NCI-H82 treated with DMSO at 0.1 percent for 48 hours (cell line): ENCODE measurements at regions not wholly inside any gene's neighbourhood (a gene's known extent, or its start where the extent isn't known, plus 50 kb on each side); places are given as distances from the start of the nearest gene placed in this dataset.
A peak's percentile ranks its signal among the peaks of the same experiment; 100 is the strongest.

ENCODE experiments used
- DNase-seq: peaks from one replicate; lab custom pipeline; 2025; ENCODE audit not compliant: unreplicated experiment; lab: John Stamatoyannopoulos, UW

DNA sequence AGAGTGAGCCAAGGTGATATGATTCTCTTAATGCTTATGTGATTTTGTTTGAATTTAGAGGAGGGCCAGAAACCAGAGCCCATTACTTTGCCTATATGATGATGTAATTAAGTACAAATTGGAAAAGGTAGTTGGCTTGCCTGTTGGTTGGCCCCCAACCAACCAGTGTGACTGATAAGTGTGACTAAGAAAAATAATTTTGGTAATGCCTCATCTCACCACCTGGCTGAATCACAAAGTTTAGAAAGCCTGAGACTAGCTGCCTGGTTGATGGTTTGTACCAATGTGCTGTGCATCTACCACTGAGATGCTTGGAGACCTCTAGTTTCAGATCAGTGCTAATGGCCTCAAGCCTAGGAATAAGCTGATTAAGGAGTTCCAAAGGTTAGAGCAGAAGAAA is 338.7 kb downstream of the CDH2 start:
- DNase-seq = peak; percentile 35

DNA sequence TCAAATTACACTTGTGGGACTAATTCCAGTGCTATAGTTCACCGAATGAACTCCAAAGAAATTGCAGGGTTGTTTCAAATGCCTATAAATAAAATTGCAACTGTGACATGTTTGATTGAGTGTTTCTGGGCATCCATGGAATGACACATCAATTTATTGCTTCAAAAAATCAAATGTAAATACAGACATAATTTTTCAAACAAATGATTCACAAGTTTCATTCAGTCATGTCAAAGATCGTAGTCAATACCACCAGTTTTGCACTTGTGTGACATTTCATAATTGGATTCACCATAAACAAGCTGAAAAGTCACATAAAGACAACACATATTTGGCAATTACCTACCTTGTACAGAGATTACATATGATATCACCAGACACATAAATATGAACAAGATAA is 350.8 kb downstream of the CDH2 start:
- DNase-seq = no peak

DNA sequence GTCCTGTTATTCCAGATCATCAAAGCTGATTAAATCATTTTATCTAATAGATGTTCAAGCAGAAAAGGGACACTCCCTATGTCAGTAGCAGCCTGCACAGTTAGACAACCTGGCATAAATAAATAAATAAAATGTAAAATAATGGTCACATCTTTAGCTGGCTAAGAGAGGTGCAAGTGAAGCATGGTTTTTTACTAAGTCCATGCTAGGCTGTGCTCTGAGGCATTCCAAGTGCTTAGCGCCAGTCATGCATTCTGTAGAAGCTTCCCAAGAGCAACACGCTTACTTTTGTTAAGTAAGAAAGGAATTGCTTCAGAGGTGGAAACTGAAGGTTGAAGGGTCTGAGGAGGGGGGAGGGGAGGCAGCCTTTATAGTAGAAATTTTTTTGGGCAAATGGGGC is 351.2 kb downstream of the CDH2 start:
- no peak for DNase-seq

DNA sequence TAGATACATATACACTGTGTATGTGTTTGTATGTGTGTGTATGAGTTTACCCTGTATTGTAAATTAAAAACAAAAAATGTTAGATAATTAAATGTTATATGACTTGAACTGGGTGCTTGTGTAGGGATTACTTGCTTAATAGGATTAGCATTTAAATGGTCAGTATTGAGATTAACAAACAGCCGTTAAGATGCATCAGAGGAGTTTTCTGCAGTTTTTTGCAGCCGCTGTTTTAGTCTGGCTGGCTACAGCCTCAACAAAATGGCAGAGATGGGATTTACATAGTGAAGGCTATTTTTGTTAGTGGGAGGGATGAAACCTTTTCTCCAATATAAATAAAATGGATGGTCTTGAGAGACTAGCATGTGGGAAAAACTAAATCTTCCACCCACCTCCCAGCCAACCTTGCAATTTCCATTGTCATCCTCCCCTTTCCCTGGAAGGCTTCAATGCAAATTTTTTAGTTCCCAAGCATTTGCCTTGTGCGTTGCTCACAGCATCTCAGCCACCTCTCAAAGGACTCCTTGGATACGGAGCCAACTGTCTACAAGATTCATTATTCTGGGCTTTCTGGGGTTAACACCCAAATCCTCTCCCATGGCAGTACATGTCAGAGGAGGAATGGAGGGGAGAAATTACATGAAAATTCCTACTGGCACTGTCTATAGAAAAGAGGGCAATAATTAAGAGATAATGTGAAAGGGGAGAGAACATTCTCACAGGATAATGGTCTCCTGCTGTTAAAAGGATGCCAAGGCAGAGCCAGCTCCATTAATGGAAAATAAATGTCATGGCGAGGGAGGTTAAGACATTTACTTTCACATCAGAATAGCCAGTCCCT is 351.9 kb downstream of the CDH2 start:
- DNase-seq = peak; percentile 47

DNA sequence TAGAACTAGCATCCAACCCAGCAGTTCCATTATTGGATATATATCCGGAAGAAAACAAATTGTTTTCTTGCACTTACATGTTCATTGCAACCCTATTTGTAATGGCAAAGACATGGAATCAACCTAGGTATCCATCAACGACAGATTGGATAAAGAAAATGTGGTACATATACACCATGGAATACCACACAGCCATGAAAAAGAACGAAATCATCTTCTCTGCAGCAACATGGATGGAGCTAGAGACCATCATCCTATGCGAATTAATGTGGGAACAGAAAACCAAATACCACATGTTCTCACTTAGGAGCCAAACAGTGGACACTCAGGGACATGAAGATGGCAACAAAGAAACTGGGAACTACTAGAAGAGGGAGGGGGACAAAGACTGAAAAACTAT is 352.7 kb downstream of the CDH2 start:
- no peak for DNase-seq

DNA sequence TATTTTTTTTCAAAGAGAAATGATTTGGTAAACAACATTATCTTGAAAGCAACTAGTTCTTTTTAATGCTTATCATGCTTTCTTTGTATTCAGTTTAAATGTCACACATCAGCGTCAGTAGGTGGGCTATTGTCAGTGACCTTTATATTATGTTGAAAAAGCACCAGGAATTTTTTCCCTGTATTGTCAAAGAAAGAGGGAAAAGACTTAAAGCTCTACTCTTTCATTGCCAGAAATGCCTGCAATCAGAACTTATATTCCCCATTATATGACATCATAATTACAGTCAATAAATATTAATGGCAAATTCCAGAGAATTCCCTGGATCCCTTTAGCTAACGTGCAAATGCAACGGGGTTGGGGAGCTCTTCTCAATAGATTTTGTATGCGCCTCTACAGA is 353.9 kb downstream of the CDH2 start:
- DNase-seq = no peak

DNA sequence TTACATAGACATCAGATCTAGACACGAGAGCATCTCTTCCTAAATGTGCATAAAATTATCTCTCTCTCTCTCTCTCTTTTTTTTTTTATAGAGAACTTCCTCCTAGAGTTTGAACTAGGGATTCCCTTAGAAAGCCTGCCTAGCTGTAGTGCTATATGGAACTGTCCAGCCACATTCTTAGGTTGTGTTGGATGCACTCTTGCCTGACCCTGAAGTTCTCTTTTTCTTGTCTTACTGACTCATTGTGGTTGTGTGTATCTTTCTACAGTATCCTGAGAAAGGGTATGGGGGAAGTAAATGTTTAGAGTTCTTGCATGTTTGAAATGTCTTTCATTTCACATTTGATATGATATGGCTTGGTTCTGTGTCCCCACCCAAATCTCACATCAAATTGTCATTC is 368.2 kb downstream of the CDH2 start:
- DNase-seq = no peak

DNA sequence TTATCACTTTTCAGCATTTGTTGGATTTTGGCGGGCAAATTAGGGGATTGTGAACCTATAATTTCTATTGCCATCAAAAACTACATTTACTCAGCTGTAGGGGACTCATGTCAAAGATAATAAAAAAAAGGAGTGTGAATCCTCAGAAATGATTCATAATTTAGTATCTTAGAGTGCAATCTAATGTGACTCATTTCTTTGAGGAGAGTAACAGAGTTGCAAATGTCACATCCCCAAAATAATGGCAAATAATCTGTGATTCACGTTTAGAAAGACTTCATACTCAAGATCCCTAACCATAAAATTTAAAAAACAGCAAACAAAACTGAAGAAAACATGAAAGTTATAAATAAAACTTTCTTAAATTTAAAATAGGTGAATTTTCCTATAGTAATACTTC is 373.0 kb downstream of the CDH2 start:
- DNase-seq = no peak

DNA sequence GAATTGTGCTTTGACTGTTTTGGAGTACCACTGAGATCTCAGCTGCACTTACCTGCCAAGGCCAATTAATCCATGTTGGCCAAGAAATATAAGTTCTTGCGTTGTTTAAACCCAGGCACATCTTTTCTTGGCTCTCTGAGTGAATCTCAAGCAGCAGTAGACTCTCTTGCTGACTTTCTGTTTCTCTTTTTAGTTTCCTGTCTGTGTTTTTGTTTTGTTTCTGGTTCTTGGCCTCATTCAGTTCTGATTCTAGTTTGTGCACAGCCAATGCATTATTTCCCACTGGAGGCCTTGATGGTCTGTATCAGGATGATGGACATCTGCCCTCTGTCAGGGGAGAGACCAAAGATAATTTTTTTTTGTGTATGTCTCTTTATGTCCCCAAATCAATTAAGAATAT is 379.4 kb downstream of the CDH2 start:
- no peak for DNase-seq

DNA sequence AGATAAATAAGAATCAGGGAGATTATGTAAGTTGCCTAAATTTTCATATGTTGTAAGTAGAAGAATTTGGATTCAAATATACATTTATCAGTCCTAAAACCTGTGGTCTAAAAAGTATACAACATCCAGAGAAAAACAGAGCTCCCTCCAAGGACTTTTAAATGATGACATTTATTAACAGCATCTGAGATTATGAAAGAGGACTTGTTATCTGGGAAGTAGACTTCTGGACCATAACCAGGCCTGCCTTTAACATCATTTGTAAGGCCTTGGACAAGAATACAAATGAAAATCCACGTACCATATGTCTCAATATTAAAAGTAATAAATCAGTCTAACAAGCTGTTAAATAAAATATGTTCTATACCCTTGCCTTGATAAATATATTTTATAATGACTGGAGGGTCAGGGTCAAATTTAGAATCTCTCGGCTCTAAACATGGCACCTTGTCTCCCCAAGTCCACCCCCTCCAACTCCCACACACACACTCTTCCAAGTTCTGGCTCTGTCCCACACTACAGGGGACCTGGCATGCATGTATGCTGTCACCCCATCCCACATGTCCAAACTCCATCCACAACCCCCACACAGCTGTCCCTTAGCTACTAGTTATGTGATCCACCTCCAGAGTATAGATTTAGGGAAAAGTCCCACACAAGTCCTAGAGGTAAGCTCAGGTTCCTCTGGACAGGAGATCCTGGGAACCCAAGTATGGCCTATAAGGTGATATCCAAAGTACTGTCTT is 382.6 kb downstream of the CDH2 start:
- no peak for DNase-seq

DNA sequence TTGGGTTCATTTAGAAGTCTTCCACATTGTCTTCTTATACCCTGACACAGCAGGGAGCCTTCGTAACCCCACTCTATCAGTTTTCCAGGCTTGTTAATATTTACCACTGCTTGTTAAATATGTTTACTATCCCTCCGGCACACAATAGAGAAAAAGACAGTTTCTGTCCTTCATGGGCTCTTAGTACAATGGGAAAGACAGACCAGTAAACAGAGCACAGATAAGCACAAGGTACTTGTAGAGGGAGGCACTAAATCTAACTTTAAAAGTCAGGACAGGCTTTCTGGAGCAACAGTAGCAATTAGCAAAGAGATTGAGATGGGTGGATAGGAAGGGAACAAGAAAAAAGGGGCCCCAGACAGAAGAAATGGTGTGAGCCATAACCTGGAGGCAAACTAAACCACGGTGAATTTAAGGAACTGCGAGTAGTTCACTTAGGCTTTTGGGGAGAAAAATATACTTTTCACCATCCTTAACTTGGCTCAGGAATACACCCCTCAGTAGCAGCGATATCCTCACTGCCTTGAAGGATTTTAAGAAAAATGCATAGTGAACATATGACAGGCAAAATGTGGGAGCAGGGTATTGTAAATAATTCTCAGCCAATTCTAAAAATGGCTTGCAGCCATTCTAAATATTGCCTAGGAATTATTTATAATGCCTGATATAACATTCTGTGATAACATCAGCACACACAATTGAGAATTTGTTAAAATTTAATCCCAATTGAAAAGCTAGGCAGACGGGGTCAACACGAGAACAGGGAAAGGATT is 383.7 kb downstream of the CDH2 start:
- no peak for DNase-seq

DNA sequence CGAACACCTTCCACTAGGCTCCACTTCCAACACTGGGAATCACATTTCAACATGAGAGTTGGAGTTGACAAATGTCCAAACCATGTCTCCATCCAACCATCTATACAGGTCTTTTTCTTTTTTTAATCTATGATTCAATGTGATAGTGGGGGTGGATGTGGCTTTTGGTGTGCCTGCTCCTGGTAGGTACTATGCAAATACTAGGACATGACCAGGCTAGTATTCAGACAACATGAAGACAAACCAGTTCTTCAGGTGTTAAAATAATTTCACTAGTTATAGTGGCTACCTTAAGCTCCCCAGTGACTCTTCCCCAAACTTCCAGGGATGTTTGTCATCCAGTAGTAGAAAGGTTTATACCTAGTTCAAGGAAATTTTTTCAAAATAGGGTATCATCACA is 387.5 kb downstream of the CDH2 start:
- DNase-seq = no peak

DNA sequence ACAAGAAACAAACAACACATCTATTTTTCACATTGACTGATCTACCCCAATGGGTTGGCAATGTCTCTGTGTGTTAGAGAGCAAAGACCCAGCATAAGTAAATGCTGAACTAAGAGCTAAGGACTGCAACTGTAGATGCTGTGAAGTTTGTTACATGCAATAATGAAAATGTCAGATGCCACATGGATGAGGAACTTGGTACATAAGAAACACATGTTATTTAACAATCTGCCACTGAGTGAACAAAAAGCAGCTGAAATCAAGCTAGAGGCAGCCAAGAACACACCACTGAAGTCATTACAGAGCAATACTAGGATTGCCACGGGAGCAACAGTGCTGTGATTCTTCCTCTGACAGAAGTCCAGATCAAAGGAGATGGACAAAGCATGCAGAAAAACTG is 389.4 kb downstream of the CDH2 start:
- no peak for DNase-seq

DNA sequence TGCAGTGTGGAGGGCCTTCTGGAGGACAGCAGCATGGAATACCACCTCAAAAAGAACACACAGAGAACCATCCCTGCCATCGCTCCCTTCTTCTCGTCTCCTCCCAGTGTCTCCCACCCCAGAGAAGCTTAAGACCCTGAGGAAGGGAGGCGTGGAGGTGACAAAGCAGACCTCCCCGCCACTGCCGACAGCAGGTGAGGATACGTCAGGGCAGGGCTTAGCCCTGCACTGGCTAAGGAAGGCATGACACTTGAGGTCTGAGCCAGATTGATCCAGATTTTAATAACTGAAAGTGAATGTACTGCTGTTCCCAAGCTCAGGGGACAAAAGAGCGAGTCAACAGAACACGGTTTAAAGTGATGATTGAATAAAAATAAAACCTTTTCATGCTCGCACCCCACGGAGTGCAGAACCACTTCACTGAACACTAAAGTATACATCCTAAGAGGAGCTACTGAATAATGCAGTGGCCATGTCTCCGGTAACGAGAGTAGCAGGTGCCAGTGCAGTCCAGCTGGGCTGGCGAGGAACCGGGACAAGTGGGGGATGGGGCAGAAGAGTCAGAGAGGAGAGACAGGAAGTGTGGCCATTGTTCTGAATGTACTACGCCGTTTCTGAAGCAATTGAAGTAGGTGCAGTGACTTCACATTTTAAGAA is 391.0 kb downstream of the CDH2 start:
- DNase-seq = no peak

DNA sequence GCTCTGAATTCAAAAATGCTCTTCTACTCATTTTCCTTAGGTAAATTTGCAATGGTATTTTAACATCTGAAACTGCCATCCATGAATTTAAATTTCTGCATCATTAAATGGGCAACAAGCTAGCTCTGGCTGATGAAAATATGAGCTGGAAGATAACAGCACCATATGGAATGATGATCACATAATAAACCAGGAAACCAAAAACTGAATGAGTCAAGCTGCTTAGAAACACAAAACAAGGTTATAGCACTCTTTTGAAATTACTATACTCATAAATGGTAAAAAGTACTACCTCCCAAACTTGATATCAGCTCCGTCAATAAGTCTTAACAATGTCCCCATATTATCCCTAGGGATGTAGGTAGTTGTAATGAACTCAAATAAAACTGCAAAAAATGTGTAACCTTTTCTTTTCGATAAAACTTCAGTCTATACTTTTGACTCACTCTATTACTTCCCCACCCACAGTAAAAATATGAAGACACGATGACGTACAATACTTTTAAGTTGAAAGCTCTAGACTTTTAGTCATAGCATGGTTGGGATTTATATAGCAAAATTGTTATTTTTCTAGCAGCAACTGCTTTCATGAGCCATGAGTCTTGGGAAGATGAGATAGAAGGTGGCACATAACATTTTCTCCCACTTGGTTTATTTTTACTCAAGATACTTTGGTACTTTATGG is 396.7 kb downstream of the CDH2 start:
- no peak for DNase-seq

DNA sequence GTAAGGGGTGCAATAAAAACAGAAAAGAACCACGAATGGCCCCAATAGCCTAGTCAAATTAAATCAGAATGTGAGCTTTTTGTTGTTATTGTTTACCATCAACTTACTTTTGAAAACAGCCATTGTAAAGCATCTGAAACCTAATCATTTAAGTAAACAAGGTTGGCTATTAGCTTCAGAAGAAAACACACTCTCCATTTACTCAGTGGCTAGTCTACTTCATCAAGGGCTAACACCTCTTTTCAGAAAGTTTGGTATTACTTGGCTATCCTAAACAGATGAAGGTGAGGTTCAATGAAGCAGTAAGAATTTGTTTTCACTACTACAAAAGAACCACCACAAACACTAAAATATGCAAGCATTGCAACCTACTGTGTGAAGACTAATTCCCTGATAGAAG is 398.0 kb downstream of the CDH2 start:
- no peak for DNase-seq

DNA sequence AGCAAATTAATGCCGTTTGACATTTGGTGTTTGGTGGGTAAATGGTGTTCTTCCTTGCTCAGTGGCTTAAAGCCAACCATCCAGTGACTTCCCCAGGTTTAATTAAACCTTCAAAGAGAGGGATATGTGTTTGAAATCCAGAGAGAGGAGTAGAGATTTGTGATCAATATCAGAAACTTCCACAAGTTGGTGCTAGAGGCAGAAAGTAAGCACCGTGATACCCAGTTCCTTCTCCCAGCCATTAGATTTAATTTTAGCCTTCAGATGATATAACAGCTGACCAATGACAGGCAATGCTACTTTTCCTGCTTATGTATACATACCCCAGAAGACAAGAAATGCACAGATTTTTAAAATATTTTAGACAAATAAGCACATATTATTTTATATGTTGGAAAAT is 398.5 kb downstream of the CDH2 start:
- DNase-seq = peak; percentile 18

DNA sequence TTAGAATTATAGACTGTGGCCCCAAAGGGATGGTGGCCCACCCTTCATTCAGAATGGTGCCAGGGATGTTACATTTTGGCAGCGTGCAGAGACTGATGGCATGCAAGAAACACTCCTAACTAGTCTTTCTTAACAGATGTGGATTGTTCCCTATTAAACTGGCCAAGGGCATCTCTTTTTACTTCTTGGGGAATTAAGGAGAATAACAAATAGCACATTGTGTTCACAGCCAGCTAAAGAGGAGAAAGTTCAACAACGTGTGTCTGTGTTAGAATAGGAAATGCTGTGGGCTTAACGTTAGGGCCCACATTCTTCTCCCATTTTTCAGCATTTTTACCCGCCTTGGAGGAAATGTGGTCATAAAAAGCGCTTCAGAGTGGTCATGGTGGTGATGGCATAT is 404.8 kb downstream of the CDH2 start:
- no peak for DNase-seq

DNA sequence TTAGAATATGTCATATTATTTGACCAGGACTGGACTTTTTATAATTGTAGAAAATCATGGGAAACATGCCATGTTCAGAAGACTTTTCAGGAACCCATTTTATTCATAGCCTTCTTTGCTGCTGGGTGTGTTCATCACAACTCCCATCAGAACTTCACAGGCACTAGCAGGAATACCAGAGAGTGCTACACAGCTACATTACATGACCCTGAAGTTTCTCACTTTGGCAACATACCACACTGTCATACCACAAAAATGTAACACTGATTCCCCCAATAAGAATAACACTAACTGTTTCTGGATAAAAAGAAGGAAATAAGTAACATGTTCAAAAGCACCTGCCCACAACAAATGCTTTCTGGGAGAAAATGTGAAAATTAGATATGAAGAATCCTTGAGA is 405.4 kb downstream of the CDH2 start:
- DNase-seq = no peak

DNA sequence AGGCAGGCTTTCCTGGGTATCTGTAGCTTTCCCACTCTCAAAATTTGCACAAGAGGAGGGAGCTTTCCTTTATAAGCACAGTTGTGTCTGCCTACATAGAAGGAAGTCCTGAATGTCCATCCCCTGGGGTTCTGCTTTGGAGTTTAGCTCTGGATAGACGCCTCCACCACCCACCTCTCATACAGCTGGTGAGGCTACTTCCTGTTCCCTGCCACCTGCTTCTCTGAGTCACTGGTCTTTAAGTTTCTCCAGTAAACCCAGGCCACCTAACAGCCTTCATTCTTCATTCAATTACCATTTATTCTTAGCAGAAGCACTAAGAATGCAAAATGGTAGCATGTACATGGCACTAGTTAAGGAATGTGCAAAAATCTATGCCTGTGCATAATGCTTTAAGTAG is 407.8 kb downstream of the CDH2 start:
- DNase-seq = no peak

DNA sequence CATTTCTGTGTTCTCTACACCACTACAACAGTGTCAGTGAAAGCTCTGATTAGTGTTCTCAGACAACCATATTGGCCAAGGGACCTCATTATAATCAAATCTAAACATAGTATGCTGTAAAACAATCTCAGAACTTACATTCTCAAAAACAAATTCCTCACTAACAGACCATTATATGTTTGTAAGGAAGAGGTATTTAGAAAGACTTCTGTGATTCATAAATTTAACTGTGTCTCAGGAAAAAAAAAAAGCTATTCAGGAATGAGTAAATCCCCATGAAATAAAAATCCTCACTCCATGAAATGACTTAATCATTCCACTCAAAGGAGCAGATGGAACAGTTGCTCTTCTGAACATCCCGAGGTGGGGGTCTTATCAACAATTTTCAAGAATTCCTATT is 413.0 kb downstream of the CDH2 start:
- no peak for DNase-seq
